ENCODE measurements at regions not wholly inside any gene's neighbourhood (a gene's known extent, or its start where the extent isn't known, plus 50 kb on each side); places are given as distances from the start of the nearest gene placed in this dataset.
"Not testable (repeated sequence)": the region's sequence is repeated elsewhere in the genome, so short reads cannot be mapped to it uniquely, and the experiment has no call there.

GRCh38 chr21:15119486-15119885 lies 54.7 kb upstream of the NRIP1 start:
- no peak for DNase-seq

- no peak for DNase-seq
These were observed 56.4 kb upstream of the NRIP1 start for GRCh38 chr21:15121097-15121654.

GRCh38 chr21:15121655-15122120 lies 56.9 kb upstream of the NRIP1 start:
- DNase-seq, result no peak

- no peak for DNase-seq
These were observed 57.4 kb upstream of the NRIP1 start for GRCh38 chr21:15122241-15122640.

GRCh38 chr21:15124731-15125130 lies 59.9 kb upstream of the NRIP1 start:
- DNase-seq, result no peak

- DNase-seq, result no peak
These were observed 62.1 kb upstream of the NRIP1 start for GRCh38 chr21:15126948-15127347.

GRCh38 chr21:15127437-15127836 lies 62.6 kb upstream of the NRIP1 start:
- DNase-seq, result no peak

- DNase-seq, result no peak
These were observed 63.5 kb upstream of the NRIP1 start for GRCh38 chr21:15128267-15128666.

GRCh38 chr21:15128714-15129113 lies 63.9 kb upstream of the NRIP1 start:
- DNase-seq, result not testable (repeated sequence)

- no peak for DNase-seq
These were observed 65.5 kb upstream of the NRIP1 start for GRCh38 chr21:15130326-15130725.

GRCh38 chr21:15130751-15131150 lies 66.0 kb upstream of the NRIP1 start:
- no peak for DNase-seq

- DNase-seq, result no peak
These were observed 68.0 kb upstream of the NRIP1 start for GRCh38 chr21:15132781-15133180.

GRCh38 chr21:15134701-15135470 lies 70.1 kb upstream of the NRIP1 start:
- DNase-seq, result no peak

- no peak for DNase-seq
These were observed 71.2 kb upstream of the NRIP1 start for GRCh38 chr21:15135867-15136629.

- DNase-seq, result peak; percentile 64
These were observed 73.7 kb upstream of the NRIP1 start for GRCh38 chr21:15138490-15138889.

GRCh38 chr21:15139898-15140297 lies 75.1 kb upstream of the NRIP1 start:
- DNase-seq, result no peak

GRCh38 chr21:15140321-15141019 lies 75.7 kb upstream of the NRIP1 start:
- no peak for DNase-seq

- peak; percentile 79 for DNase-seq
These were observed 76.6 kb upstream of the NRIP1 start for GRCh38 chr21:15141261-15141970.

- no peak for DNase-seq
These were observed 79.2 kb upstream of the NRIP1 start for GRCh38 chr21:15144026-15144425.

- no peak for DNase-seq
These were observed 83.6 kb upstream of the NRIP1 start for GRCh38 chr21:15148437-15148836.

GRCh38 chr21:15149600-15150224 lies 84.9 kb upstream of the NRIP1 start:
- DNase-seq, result no peak

Data from NCI-H1105 (cell line).